Activated T-helper 17 cell treated with anti-CD3 and anti-CD28 coated beads, Interleukin-2, amount 50 U/mL, for 72 hours (primary cell): ENCODE measurements at regions not wholly inside any gene's neighbourhood (a gene's known extent, or its start where the extent isn't known, plus 50 kb on each side); places are given as distances from the start of the nearest gene placed in this dataset.

ENCODE experiments used
- ATAC-seq: fragments of 150-1000 bp; cut with Tn5 transposase; replicated peaks from 2 replicates; pipeline ENCODE4 v1.10.0; 2021; ENCODE audit warnings: mild to moderate bottlenecking, moderate library complexity
- H3K27ac Mint-ChIP-seq: one replicate; pipeline ENCODE4 v1.8.0; 2022; ENCODE audit warnings: mixed read lengths
- H3K27me3 Mint-ChIP-seq: one replicate; pipeline ENCODE4 v1.8.0; 2022; ENCODE audit warnings: mixed read lengths
- H3K36me3 Mint-ChIP-seq: one replicate; pipeline ENCODE4 v1.8.0; 2022; ENCODE audit warnings: low read depth, mild to moderate bottlenecking, mixed read lengths
- H3K4me1 Mint-ChIP-seq: one replicate; pipeline ENCODE4 v1.8.0; 2022; ENCODE audit warnings: mixed read lengths
- H3K4me3 Mint-ChIP-seq: one replicate; pipeline ENCODE4 v1.8.0; 2022; ENCODE audit warnings: mild to moderate bottlenecking, mixed read lengths
- H3K9me3 Mint-ChIP-seq: one replicate; pipeline ENCODE4 v1.8.0; 2022; ENCODE audit warnings: mixed read lengths

DNA sequence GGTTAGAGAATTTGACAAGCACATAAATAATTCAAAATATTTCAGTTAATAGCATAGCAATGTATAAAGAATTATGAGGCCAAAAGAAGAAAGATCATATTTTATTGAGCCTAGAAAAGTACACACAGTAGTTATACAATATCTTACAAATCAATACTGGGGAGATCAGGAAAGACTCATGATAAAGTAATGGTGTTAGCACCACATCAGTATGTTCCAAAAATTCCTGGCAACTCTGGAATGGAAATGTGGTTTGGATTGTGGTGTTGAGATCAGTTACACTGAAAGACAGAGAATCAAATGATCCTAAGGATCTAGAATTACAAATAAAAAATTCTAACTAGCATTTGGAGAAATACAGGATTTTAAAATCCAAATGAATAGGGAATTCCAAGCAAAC is 420.5 kb upstream of the CNTNAP2 start:
- Mint-ChIP-seq H3K27ac (no peak overlapping the region), H3K9me3 (peaks cover 12% of the 10 kb centered on the region), H3K4me1 (no peaks in the 10 kb centered on the region), H3K36me3 (no peaks in the 10 kb centered on the region), H3K27me3 (no peaks in the 10 kb centered on the region), H3K4me3 (no peak overlapping the region)
- ATAC-seq: no peak

DNA sequence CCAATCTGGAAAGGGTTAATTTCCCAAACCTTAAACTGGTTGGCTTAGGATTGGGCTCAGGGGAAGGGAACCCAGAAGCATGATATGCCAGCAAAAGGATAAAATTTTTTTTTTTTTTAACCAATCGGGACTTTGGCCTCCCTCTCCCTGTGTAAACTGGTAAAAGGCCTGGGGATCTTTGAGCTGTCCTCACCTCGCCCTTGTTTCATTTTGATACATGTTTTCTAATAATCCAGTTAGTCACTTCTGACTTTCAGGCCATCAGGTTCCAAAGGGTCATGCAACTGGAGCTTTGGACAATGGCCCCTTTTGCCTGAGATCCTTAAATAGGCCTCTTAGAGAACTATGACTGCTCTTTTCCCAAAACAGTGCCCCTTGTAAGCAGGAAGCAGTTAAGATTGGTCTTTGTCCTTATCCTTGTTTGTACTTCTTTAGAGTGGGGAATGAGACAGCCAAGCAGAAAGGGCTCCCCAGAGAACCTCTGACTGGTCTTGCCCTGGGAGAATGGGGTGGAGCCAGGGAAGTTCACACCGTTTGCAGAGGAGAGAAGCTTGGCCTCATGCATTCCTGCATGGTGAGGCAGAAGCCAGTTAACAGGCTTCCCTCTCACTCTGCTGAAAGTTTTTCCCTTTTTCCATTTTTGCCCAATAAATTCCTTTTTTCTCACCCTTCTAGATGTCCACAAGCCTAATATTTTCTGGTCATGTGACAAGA is 424.2 kb upstream of the CNTNAP2 start:
- H3K27ac Mint-ChIP-seq: no peak overlapping the region
- no peak overlapping the region for H3K4me3 Mint-ChIP-seq
- no peaks in the 10 kb centered on the region for H3K27me3 Mint-ChIP-seq
- H3K4me1 Mint-ChIP-seq: no peaks in the 10 kb centered on the region
- H3K9me3 Mint-ChIP-seq: peaks cover 14% of the 10 kb centered on the region
- no peaks in the 10 kb centered on the region for H3K36me3 Mint-ChIP-seq
- ATAC-seq: no peak

DNA sequence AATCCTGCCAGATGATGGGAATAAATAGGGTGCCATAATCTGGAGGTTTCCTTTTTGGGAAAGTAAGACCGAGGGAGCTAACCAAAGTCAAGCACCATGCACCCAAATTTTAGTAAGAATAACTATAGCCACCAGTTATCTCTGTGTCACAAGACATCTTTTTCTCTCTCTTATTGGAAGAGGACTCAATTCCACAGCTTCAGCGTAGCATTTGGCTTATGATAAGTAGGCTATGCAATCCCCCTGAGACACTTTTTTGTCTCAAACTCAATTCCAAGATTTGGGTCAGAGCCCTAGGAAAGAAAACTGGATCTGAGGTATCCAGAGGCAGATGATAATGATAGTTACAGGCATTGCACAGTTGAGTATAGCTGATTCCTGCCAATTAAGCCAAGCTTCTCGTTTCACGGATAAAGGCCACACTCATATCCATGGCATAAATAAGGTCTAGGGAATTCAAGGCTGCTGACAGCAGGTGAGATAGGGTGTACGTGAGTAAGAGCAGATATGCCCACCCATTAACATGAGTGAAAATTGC is 425.2 kb upstream of the CNTNAP2 start:
- no peak overlapping the region for H3K4me3 Mint-ChIP-seq
- no peaks in the 10 kb centered on the region for H3K27me3 Mint-ChIP-seq
- peaks cover 13% of the 10 kb centered on the region for H3K9me3 Mint-ChIP-seq
- no peaks in the 10 kb centered on the region for H3K36me3 Mint-ChIP-seq
- no peak for ATAC-seq
- H3K27ac Mint-ChIP-seq: no peak overlapping the region
- H3K4me1 Mint-ChIP-seq: no peaks in the 10 kb centered on the region

DNA sequence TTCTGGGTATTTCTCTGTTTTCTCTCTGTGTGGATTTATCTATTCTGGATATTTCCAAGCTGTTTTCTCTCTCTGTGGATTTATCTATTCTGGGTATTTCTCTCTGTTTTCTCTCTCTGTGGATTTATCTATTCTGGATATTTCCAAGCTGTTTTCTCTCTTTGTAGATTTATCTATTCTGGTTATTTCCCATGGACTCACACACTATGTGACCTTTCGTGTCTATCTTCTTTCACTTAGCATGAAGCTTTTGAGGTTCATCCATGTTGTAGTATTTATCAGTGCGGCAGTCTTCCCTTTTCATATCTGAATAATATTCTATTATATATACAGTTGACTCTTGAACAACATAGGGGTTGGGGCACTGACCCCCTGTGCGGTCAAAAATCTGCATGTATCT is 435.0 kb upstream of the CNTNAP2 start:
- Mint-ChIP-seq H3K27ac (no peak overlapping the region), H3K9me3 (peaks cover 7% of the 10 kb centered on the region), H3K36me3 (no peaks in the 10 kb centered on the region), H3K4me3 (no peak overlapping the region), H3K4me1 (no peaks in the 10 kb centered on the region), H3K27me3 (no peaks in the 10 kb centered on the region)
- no peak for ATAC-seq

DNA sequence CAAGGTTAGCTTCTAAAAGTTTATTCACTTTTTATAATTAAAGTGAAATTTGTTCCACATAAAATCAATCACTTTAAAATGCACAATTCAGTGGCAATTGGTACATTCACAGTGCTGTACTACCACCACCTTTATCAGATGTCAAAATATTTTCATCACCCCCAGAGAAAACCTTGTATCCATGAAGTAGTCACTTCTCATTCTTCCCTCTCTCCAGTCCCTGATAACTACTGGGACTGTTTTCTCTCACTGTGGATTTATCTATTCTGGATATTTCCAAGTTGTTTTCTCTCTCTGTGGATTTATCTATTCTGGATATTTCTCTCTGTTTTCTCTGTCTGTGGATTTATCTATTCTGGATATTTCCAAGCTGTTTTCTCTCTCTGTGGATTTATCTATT is 435.4 kb upstream of the CNTNAP2 start:
- Mint-ChIP-seq H3K4me1 (no peaks in the 10 kb centered on the region), H3K4me3 (no peak overlapping the region), H3K27ac (no peak overlapping the region), H3K36me3 (no peaks in the 10 kb centered on the region), H3K9me3 (peaks cover 3% of the 10 kb centered on the region), H3K27me3 (no peaks in the 10 kb centered on the region)
- no peak for ATAC-seq

DNA sequence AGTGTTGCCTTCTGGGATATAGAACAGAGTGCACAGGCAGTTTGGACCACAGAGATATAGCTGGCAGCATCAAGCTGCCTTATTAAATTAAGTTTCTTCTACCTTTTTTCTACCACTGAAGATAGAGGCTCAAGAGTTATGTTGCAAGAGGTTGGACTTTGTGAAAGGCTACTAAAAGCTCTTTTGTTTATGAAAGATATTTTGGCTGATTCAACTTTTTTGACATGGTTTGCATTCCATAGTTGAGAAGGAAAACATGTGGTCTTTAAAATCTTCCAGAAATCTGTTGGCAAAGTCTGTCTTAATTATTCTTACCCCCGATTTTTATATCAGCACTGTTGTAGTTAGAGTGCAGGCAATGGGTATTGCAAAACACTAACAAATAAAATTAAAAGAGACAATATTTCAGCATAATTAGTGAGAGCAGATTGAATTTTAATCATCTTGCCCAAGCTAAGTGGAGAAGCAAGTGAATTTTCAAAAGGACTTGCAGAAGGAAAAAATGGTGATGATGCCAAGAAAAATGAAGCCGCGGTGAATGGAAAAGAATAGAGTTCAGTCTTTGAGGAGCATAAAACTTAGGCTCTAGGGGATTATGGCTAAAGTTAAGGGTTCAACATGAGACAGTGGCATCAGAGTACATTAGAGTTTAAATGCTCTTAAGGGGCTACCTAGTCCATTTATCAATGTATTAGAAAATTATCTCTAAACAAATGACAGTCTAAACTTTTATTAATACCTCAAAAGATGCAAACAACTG is 450.9 kb upstream of the CNTNAP2 start:
- Mint-ChIP-seq H3K27me3 (no peaks in the 10 kb centered on the region), H3K4me1 (no peaks in the 10 kb centered on the region), H3K9me3 (peaks cover 20% of the 10 kb centered on the region), H3K4me3 (no peak overlapping the region), H3K27ac (no peak overlapping the region), H3K36me3 (no peaks in the 10 kb centered on the region)
- ATAC-seq: no peak

DNA sequence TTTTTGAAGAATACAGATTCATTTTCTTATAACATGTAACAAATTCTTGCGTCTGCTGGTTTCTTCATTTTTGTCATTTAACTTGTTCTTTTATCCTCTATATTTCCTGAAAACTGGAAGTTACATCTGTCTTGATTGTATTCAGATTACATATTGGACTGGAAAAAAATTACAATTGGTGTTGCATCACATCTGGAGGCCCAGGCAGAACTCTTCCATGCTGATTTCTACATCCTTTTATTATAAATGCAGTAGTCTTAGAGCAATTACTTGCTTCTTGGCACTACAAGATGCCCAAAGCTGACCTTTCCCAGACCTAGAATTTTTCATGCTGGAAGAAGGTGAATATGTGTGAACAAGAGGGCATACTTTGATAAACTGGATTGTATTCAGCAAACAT is 460.9 kb upstream of the CNTNAP2 start:
- no peak for ATAC-seq
- Mint-ChIP-seq H3K36me3 (no peaks in the 10 kb centered on the region), H3K4me1 (no peaks in the 10 kb centered on the region), H3K27ac (no peak overlapping the region), H3K4me3 (no peak overlapping the region), H3K27me3 (no peaks in the 10 kb centered on the region), H3K9me3 (peaks cover 12% of the 10 kb centered on the region)

DNA sequence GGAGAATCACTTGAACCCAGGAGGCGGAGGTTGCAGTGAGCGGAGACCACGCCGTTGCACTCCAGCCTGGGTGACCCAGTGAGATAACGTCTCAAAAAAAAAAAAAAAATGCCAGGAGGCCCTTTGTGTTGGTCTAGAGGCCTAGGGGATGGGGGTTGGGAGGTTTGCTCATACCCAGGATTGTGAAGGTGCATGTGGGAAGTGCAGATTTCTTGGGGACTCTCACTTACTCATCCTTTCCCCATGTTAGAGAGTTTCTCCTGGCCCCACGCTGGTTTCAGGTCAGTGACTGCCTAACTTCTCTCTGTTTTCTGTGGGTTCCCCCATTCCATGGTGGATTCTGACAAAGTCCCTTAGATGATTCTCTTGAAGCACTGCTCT is 471.5 kb upstream of the CNTNAP2 start:
- no peaks in the 10 kb centered on the region for H3K4me1 Mint-ChIP-seq
- ATAC-seq: no peak
- peaks cover 14% of the 10 kb centered on the region for H3K9me3 Mint-ChIP-seq
- no peak overlapping the region for H3K4me3 Mint-ChIP-seq
- H3K27me3 Mint-ChIP-seq: no peaks in the 10 kb centered on the region
- no peaks in the 10 kb centered on the region for H3K36me3 Mint-ChIP-seq
- H3K27ac Mint-ChIP-seq: no peak overlapping the region

DNA sequence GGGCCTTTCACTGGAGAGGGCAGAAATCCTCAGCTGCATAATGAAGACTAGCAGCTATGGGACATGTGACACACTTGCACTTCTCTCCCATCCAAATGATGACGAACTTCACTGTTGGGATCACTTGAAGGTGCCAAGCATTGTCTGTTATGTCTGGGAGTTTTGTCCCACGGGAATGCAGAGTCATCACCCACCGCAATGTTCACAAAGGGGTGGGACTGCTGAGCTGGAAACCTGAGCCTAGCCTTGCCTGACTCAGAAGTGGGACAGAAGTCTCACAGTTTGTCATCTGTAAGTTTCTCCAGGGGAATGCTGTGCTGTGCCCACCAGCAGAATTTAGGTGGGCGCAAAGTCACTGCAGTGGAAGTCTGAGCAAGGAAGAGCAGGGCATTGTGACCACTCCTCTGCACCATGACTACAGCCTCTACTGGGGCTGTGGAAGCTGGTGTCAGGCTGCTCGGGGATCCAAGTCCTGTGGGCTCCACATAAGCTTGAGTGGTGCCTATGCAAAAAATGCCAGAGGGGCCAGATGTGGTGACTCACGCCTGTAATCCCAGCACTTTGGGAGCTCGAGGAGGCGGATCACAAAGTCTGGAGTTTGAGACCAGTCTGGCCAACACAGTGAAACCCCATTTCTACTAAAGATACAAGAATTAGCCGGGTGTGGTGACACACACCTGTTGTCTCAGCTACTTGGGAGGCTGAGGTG is 472.0 kb upstream of the CNTNAP2 start:
- Mint-ChIP-seq H3K4me3 (no peak overlapping the region), H3K4me1 (no peaks in the 10 kb centered on the region), H3K27ac (no peak overlapping the region), H3K36me3 (no peaks in the 10 kb centered on the region), H3K27me3 (no peaks in the 10 kb centered on the region), H3K9me3 (peaks cover 15% of the 10 kb centered on the region)
- ATAC-seq: no peak

DNA sequence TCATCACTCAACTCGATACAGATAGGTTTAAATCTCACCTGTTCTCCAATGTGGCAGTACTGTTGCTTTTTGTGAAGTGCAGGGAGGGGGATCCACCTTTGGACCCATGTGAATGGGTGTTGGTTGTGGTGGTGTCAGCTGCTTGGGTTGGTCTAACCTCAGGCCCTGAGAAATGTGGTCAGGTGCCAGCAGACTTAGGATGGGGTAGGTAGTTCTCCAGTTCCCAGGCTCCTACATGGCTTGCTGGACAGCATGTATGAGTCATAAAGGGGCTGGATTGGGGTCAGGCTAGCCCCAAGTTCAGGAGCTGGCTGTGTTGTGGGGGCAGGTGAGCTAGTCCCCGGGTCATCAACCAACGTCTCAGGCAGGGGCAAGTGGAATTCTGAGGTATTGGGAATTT is 472.6 kb upstream of the CNTNAP2 start:
- H3K4me3 Mint-ChIP-seq: no peak overlapping the region
- no peaks in the 10 kb centered on the region for H3K36me3 Mint-ChIP-seq
- H3K4me1 Mint-ChIP-seq: no peaks in the 10 kb centered on the region
- peaks cover 19% of the 10 kb centered on the region for H3K9me3 Mint-ChIP-seq
- no peaks in the 10 kb centered on the region for H3K27me3 Mint-ChIP-seq
- ATAC-seq: no peak
- no peak overlapping the region for H3K27ac Mint-ChIP-seq

DNA sequence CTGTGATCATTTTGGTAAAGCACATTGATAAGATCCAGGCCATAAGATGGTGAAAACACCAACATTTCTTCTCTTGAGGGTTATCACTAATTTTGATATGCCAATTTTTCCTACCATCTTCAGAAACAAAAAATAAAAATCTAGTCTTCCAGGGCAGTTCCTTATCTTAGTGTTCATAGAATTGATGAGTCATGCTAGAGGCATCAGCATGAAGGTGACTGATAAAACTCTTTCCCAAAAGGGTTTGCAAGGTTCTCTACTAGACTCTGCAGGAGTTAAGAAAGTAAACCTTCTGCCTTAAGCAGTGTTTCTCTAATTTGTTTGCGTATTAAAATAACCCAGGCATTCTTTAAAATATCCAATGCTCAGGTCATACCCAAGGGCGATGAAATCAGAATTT is 483.1 kb upstream of the CNTNAP2 start:
- H3K27ac Mint-ChIP-seq: no peak overlapping the region
- no peaks in the 10 kb centered on the region for H3K4me1 Mint-ChIP-seq
- no peaks in the 10 kb centered on the region for H3K36me3 Mint-ChIP-seq
- H3K4me3 Mint-ChIP-seq: no peak overlapping the region
- H3K9me3 Mint-ChIP-seq: no peaks in the 10 kb centered on the region
- H3K27me3 Mint-ChIP-seq: no peaks in the 10 kb centered on the region
- no peak for ATAC-seq

DNA sequence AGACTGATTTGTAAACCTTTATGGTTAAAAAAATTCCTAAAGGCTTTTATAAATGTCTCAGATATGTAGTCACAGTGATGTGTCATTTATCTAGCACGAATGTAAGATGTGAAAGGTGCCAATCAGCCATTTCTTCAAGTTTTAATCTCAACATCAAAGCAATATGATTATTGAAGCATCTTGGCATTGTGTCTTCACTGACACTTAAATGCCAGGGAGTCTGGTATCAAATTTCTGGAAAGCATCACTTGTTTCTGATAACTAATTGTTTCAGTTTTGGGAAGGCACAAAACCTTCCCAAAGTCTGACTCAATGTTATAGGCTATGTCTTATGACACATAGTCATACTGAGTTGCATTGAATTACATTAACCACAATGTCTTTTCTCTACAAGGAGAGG is 492.0 kb upstream of the CNTNAP2 start:
- Mint-ChIP-seq H3K36me3 (no peaks in the 10 kb centered on the region), H3K27me3 (no peaks in the 10 kb centered on the region), H3K4me1 (no peaks in the 10 kb centered on the region), H3K4me3 (no peak overlapping the region), H3K27ac (no peak overlapping the region), H3K9me3 (peaks cover 10% of the 10 kb centered on the region)
- no peak for ATAC-seq

DNA sequence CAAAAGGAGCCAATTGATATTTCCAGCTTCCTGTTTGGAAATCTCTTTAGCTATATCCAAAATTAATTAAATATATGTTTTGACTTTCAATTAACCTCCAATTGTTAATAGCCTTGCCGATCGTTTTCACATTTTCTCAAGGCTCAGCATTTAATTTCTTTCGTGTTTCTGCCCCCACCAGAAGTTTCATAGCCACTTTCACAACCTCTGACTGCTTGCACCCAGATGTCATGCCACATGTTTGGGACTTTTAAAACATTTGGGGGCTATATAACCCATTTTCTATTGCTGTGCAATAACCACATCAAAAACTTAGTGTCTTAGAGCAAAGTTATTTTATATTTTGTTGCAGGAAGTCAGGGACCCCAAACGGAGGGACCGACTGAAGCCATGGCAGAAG is 510.6 kb upstream of the CNTNAP2 start:
- H3K4me1 Mint-ChIP-seq: no peaks in the 10 kb centered on the region
- peaks cover 28% of the 10 kb centered on the region for H3K9me3 Mint-ChIP-seq
- no peak for ATAC-seq
- H3K4me3 Mint-ChIP-seq: no peak overlapping the region
- H3K27me3 Mint-ChIP-seq: no peaks in the 10 kb centered on the region
- no peak overlapping the region for H3K27ac Mint-ChIP-seq
- H3K36me3 Mint-ChIP-seq: no peaks in the 10 kb centered on the region

DNA sequence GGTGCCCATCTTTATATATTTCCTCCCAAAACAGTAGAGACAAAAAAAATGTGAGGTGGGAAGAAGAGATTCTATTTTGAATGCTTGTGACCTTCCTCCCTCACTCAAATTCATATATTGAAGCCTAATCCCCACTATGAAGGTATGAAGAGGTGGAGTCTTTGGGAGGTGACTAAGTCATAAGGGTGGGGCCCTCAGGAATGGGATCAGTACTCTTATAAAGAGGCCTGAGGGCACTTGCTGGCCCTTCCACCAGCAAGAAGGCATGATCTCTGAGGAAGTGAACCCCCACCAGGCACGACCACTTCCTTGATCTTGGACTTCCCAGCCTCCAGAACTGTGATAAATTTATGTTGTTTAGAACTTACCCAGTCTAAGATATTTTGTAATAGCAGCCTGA is 517.2 kb upstream of the CNTNAP2 start:
- H3K27ac Mint-ChIP-seq: no peak overlapping the region
- H3K4me3 Mint-ChIP-seq: no peak overlapping the region
- no peaks in the 10 kb centered on the region for H3K36me3 Mint-ChIP-seq
- no peaks in the 10 kb centered on the region for H3K27me3 Mint-ChIP-seq
- no peak for ATAC-seq
- no peaks in the 10 kb centered on the region for H3K4me1 Mint-ChIP-seq
- peaks cover 19% of the 10 kb centered on the region for H3K9me3 Mint-ChIP-seq

DNA sequence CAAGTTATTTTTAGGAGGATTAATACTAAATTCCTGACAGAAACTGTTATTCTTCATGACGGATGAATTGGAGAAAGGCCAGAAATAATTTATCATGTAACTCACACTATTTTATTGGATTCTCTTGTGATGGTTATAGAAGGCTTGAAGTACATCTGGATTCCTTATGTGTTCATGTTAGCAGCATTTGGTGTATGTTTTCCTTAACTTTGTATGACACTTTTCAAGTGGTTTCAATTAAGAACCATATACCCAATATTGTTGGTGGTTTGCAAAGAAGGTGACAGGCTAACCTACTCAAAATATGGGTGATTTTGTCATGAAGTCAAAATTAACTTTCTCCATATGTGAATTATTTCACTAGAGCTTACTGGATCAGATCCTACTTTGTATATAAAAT is 532.2 kb upstream of the CNTNAP2 start:
- H3K4me1 Mint-ChIP-seq: no peaks in the 10 kb centered on the region
- H3K27me3 Mint-ChIP-seq: no peaks in the 10 kb centered on the region
- no peaks in the 10 kb centered on the region for H3K36me3 Mint-ChIP-seq
- no peak overlapping the region for H3K4me3 Mint-ChIP-seq
- peaks cover 4% of the 10 kb centered on the region for H3K9me3 Mint-ChIP-seq
- no peak overlapping the region for H3K27ac Mint-ChIP-seq
- no peak for ATAC-seq
